ENCODE measurements at regions not wholly inside any gene's neighbourhood (a gene's known extent, or its start where the extent isn't known, plus 50 kb on each side); places are given as distances from the start of the nearest gene placed in this dataset.

DNA sequence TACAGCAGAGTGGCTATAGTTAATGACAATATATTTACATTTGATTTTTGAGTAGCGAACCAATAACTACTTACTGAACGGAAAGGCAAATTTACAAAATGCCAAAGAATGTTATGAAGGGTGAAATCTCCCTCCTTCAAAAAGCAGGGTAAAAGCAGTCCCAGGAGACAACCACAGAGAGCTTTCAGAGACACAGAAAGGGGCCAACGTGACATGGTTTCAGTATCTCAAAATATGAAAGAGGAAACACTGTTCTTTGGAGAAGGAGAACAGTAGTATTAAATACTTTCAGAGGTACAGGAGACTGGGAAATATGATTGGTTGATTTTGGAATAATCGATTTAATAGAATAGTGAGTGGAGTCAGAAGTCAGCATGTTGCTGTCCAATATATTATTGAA, 52.3 kb upstream of the ROBO1 start:
- TF ChIP-seq, protein P1, sequence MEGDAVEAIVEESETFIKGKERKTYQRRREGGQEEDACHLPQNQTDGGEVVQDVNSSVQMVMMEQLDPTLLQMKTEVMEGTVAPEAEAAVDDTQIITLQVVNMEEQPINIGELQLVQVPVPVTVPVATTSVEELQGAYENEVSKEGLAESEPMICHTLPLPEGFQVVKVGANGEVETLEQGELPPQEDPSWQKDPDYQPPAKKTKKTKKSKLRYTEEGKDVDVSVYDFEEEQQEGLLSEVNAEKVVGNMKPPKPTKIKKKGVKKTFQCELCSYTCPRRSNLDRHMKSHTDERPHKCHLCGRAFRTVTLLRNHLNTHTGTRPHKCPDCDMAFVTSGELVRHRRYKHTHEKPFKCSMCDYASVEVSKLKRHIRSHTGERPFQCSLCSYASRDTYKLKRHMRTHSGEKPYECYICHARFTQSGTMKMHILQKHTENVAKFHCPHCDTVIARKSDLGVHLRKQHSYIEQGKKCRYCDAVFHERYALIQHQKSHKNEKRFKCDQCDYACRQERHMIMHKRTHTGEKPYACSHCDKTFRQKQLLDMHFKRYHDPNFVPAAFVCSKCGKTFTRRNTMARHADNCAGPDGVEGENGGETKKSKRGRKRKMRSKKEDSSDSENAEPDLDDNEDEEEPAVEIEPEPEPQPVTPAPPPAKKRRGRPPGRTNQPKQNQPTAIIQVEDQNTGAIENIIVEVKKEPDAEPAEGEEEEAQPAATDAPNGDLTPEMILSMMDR (IDR thresholded peaks at IDR 0.05) = no peak

DNA sequence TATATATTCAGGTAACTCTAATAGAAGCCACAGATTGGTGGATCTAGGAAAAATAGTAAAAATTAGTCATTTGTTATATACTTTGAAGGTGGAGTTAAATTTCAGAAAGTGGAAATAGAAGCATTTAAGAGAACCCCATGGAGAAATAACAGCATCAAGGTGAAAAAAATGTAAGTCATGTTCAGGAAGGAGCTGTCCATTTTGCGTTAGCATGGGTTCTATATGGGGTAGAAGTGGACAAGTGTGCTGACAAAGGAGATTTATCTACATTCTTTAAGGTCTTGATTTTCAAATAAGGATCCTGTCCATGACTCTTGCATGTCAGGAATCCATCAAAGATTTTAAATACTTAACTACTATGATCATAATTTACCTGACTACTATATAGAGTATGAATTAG, 50.2 kb upstream of the ROBO1 start:
- TF ChIP-seq, protein P1 (IDR thresholded peaks at IDR 0.05) = no peak
